ENCODE measurements at regions not wholly inside any gene's neighbourhood (a gene's known extent, or its start where the extent isn't known, plus 50 kb on each side); places are given as distances from the start of the nearest gene placed in this dataset.

DNA sequence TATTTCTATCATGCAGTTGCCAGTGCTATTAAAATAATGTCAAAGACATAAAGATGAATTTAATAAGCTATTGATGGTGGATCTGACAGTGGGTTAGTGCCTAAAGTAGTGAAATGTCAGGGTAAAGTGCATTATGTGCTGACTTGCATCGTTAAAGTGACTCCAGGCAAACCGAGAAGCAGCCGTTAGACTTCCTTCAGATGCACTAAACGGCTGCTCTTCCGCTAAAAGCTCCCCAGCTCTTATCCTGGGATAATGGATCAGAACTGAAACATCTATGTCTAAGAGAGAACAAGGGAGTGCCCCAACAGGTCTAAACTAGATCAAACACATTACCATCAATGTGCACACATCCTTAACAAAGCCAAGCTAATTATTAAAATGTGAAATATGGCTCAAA, 468.2 kb downstream of the NTRK2 start:
- TF ChIP-seq, protein P1, sequence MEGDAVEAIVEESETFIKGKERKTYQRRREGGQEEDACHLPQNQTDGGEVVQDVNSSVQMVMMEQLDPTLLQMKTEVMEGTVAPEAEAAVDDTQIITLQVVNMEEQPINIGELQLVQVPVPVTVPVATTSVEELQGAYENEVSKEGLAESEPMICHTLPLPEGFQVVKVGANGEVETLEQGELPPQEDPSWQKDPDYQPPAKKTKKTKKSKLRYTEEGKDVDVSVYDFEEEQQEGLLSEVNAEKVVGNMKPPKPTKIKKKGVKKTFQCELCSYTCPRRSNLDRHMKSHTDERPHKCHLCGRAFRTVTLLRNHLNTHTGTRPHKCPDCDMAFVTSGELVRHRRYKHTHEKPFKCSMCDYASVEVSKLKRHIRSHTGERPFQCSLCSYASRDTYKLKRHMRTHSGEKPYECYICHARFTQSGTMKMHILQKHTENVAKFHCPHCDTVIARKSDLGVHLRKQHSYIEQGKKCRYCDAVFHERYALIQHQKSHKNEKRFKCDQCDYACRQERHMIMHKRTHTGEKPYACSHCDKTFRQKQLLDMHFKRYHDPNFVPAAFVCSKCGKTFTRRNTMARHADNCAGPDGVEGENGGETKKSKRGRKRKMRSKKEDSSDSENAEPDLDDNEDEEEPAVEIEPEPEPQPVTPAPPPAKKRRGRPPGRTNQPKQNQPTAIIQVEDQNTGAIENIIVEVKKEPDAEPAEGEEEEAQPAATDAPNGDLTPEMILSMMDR (IDR thresholded peaks at IDR 0.05), result no peak
- no peak for TF ChIP-seq POLR2A (IDR thresholded peaks at IDR 0.05)
